Fibroblast of gingiva (primary cell): ENCODE measurements at regions not wholly inside any gene's neighbourhood (a gene's known extent, or its start where the extent isn't known, plus 50 kb on each side); places are given as distances from the start of the nearest gene placed in this dataset.

Source experiments
- DNase-seq: peaks from one replicate; pipeline ENCODE4 v3.0.0-alpha.2; 2011; ENCODE audit warnings: low read depth

DNA sequence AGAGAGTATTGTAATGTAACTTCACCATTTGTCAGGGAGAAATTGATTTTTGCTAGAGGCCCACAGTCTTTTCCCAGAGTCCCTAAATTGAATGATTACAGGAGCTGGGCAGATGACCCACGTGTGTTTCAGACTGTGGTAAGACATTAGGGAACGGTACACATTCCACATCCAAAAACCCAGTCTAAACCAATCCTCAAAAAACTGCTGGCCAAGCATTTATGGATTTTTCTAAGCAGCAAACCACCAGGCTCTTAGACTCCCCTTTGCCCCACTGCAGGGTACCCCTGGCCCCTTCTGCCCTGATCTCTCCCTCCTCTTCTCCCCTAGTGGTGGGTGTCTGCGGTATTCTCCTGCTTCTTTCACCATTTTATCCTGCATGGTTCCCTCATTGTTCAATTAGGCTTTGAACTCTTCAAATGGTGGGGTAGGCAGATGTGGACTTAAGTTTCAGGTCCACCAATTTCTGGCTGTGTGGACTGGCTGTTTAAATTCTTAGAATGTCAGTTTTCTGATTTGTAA is 135.5 kb upstream of the SORCS3 start:
- no peak for DNase-seq

DNA sequence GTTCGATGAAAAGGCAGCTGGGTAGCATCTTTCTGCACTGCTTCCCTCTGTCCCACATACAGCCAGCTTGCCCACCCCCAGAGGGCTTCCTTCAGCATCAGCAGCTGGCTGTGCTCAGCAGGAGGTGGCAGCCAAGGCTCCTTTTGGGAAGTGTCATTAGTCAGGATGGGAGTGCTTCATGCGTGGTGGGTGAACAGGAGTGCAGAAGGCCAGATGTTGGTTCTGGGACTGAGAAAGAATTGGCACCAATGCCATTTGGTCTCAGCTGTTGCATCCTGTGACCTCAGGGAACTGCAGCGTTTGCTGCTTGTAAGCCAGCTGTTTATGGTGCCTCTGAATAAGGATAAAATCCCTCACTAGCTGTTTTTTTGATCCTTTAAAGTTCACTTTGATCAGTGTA is 131.1 kb upstream of the SORCS3 start:
- DNase-seq, result no peak

DNA sequence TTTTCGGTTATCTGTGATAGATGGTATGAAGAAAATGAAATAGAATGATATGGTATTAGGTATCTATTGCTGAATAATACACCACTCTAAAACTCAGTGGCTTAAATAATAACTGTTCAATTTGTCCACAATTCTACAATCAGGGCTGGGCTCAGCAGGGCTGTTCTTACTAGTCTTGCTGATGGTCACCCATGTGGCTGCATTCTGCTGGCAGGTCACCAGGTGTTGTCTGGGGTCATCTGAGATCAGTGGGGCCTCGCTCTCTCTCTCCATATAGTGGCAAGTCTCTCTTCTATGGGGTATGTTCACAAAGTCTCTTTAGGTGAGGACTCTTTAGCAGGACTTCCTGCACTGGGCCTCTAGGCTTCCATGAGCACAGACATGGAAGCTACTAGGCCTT is 130.4 kb upstream of the SORCS3 start:
- DNase-seq, result no peak

DNA sequence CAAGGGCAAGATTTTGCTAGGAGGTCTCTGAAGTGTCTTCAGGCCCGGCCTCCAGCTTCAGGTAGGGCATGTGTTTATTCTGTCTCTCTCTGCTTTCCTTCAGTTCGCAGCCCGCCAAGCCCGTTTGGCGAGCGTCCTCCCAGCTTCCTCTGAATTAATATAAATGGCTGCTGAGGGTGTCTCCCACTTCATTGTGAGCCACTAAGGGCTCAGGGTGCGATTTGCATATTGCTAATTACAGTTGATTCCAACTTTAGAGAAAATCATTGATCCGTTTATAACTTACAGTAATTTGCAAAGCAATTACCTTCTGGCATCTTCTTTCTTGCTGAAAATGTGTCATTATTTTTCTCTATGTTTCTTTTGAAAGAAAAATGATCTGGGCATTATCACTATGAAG is 128.3 kb upstream of the SORCS3 start:
- DNase-seq, result no peak

DNA sequence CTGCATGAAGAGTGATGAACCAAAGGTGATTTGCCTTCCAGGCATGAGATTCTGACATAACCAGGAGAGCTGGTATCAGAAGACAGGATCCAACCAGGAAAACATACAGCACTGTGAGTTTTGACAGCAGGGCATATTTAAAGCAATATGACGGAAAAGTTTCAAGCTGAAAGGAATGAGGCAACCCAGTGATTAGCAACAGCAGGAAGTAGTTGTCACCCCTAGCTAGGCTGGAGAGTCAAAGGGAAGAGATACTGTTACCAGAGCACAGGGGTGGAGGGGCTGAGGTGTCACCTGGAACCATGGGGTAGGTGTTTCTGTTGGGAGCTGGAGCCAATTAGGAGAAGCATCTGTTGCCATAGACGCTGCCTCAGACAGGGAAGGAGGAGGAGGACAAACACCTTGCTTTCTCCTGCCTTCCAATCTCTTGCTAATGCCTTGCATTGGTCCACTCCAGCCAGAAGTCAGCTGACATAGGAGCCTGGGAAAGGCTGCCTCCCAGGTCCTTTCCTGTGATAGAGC is 125.4 kb upstream of the SORCS3 start:
- DNase-seq, result no peak

DNA sequence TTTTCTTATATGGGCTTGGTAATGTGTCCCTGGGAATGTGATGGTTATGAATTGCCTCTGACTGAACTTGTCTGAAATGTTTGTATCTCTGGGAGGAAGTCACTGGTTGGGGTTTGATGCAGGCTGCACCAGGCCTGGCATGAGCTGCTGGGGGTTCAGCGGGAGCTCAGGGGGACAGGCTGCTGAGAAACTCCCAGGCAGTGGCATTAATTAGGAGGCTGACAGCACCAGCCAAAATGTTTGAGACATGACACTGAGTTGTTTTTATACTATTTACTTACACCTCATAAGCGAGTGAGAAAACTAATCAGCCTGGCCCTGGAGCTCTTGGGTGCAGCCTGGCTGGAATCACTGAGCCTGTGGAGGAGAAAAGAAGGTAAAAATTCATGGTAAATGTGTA is 124.1 kb upstream of the SORCS3 start:
- DNase-seq, result no peak

DNA sequence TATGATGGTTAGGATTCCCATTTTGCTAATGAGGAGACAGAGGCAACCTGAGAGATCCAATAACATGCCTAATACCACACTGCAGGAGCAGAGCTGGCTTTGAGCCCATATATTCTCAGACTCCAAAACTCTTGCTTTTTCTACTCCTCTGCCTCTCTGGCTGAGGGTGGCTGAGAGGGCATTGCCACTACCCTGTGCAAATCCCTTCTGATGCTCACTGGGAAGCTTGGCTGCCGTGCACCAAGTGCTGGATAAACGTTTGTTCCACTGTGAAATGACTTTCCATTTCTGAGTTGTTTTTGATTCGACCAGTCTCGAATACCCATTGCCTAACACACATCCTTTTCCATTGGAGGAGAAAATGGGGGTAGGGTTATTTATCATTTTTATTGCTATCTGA is 123.1 kb upstream of the SORCS3 start:
- DNase-seq, result no peak

DNA sequence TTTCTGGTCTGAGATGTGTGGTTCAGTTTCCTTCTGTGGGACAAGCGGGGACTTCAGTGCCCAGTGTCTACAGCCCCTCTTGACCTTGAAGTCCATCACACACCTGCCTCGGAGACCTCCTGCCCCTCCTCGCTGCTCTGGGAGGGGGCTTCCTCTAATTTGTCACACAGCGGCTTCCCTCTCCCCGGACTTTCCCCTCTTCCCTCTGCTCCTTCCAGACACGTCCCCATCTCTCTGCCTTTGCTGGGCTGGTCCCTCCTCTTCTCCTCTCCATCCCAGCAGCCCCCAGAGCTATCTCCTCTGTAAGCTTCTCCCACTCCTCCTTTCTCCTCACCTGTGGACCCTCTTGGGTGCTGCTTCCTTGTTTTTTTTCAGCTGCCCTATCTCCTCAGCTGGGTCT is 122.2 kb upstream of the SORCS3 start:
- no peak for DNase-seq

DNA sequence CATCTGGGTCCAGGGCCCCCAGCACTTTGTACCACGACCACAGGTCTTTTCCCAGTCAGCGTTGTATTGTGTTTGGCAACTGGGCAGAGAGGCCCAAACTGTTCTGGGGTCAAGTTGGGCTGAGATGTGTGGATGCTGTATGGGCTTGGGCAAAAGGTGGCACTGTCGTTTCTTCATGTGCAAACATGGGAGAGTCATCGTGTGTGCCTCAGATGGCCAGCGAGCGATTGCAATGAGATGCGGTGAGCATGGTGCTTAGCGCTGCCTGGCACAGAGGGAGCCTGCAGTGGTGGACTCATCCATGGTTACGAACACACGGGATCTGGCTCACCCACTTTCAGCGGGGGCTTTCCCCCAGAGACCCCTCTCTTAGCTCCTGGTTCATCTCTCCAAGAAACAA is 120.4 kb upstream of the SORCS3 start:
- no peak for DNase-seq

DNA sequence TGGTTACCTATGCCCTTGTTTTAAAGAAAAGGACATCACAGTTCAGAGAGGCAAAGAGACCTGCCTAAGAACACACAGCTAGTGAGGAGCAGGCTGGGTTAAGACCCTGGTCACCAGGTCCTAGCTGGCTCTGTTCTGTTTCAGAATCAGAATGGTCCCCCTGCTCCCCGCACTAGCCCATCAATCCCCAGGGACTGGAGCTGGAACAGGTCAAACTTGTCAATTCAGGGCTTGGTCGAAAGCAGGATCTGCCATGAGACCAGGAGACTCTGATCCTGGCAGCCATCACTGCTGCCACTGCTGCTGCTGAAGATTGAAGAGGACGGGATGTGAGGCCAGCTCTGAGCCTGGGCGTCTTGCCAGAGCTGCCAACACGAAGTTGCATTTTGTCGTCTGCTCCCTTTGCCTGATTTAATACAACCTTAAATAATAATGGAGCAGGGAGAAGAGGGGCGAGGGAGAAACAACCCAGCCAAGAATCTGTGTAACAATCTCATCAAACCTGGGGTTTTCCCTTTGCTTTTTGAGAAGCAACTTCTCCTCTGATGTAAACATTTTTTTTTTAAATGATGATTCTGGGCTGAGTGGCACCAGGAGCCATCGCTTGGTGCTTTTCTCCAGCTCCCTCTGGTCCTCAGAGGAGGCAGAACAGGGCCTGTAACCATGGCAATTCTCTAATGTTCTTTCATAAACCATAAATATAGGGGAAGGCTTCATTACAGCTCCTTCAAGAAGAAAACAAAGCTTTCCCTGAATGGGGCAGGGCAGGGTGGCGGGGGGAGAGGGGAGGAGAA is 119.0 kb upstream of the SORCS3 start:
- DNase-seq, result no peak

DNA sequence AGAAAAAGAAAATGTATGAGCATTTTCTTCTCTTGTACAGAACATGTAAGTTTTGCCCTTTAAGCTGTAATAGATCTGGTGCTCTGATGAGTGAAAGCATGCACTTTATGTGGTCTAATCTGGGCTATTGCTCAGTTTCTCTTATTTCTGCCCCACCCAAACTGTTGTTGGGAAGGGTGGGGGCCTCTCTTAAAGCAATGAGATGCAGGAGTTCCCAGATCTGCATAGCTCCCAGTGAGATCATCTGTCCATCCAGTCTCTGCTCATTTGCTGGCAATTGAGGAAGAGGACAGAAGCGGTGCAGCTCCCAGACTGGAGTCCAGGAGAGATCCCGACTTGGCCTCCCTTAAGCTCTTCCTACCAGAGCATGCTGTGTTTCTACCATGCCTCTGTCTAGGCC is 114.9 kb upstream of the SORCS3 start:
- DNase-seq, result no peak

DNA sequence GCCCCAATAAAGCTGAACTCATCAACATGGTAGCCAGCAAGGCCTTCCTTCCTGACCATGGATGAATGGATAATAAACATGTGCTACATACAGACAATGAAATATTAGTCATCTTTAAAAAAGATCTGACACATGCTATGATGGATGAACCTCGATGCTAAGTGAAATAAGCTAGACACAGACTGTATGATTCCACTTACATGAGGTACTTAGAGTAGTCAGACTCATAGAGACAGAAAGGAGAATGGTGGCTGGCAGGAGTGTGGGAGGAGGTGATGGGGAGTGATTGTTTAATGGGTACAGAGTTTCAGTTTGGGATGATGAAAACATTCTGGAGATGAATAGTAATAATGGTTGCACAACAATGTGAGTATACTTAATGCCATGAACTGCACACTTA is 114.1 kb upstream of the SORCS3 start:
- no peak for DNase-seq

DNA sequence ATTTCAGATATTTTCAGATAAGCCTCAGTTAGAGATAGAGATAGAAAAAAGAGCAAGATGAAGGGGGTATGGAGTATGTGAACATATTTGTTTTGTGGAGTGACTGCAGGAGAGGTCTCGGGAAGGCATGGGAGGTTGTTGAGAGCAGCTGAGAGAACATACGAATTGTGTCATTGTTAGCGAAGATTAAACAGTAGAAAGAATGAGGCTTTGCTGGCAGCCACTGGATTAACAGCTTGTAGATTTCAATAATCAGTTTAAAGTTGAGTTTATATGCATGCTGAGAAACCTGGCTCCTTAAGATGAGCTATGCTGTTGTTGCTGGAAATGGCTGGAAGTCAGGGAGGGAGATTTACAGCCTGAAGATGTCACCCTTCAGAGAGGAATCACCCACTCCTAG is 100.9 kb upstream of the SORCS3 start:
- DNase-seq, result no peak

DNA sequence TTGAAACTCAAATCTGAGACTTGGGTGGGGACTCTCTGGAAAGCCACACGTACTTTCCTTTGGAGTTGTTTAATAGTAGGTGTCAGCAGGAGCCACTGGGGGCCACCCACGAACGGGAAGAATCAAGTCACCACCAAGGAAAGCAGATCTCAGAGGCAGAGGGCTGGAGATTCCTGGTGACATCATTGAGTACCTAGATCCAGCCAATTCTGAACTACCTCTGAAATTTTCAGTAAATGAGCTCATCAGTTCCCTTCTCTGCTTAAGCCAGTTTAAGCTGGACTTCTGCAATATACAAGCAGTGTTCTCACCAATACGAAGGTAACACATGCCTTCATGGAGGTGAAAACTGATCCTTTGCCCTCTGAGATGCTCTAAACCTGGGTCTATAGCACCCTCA is 99.3 kb upstream of the SORCS3 start:
- no peak for DNase-seq

DNA sequence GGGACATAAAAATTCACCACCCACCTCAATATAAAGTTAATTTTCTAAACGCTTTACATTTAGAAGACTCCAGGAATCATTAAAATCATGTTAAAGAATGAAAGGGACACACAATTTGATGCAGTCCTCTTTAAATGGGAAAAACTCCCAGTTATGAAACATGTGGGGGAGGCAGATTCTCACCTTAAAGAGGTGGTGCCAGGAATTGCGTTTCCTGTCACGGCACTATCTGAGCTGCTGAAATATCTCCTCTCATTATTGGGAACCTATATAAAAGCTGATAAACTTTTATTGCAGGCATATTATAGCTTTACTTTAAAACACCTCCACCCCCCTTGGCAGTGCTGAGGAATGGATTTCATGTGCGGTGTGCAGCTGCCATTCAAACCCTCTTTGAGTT is 94.8 kb upstream of the SORCS3 start:
- no peak for DNase-seq

DNA sequence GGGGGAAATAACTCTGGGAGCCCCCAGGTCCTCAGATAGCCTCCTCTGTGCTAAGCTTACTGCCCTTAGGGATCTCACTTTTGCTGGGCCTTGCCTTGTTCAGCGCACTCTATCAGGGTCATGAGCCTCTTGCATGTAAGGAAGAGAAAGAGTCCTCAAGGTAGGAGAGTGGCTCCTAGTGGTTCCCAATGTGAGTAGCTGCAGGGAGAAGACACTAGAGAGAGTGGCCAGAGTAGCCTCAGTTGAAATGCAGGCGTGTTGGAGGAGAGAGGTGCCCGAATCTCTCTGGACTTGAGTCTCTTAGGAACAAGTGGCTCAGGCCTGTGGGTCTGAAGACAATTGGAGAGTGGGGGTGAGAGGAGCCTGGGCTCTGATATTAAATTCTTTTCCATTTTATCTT is 94.3 kb upstream of the SORCS3 start:
- no peak for DNase-seq

DNA sequence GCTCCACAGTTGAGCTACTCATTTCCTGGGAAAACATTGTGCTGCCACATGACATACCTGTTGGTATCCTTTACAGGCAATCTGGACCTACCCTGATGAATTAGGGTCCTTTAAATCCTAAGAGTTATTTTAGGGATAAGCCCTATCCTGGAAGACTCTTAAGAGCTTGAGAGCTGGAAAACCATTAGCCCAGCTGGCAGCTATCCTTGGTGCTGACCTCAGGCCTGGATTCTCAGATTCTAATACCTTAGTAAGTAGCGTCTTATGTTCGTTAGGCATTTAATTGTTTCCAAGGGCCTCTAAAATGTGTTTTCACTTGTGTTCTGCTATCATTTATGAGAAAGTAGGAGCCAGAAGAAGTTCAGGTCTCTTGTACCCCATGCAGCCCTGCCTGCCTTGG is 93.0 kb upstream of the SORCS3 start:
- no peak for DNase-seq

DNA sequence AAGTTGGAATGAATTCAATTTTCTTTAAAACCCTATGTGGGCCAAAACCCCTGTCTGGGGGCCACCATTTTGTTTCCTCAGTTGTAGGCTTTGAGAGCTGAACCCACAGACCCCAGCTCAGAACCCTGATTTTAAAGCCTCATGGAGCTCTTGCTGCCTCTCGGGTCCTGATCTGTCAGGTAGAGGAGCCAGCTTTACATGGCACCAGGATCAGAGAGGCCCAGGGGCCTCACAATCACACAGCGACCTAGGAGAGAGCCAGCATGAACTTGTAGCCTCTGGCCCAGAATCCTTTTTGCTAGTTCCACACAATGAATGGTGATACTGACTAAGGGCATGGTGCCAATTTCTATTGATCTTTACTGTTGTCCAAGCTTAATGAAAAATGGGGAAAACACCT is 84.3 kb upstream of the SORCS3 start:
- no peak for DNase-seq

DNA sequence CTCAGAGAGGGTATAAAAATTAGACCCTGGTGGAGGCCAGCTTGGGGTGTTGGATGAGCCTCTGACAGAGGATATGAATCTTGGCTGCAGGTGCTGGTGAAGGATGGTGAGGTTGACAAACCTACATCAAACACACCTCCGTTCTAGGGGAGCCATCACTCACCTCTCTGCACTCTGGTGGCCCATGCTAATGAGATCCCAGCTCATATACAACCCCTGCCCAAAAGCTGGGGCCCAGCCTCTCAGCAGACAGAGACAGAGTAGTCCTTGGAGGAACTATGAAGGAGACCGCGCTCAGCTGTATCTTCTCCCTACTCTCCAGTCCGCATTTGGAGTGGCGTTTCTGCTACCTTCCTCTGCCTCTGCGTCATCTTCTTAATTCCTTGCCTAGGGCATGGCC is 83.1 kb upstream of the SORCS3 start:
- no peak for DNase-seq

DNA sequence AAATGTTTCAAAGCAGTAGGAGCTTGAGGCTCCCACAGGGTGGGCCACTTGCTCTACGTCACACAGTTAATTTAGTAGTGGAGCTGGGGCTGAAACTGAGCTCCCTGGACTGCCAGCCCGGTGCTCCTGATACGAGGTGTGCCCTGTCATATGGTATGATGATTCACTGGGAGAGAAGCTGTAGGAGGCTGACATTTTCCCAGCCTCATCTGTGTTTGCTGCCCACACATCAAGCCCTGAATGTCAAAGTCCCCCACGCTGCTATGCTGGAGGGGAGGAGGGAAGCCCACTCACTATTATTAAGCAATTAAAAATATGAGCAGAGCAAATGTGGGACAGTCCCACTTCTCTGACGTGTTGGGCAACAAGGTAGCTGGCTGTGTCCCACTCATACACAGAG is 81.2 kb upstream of the SORCS3 start:
- no peak for DNase-seq

DNA sequence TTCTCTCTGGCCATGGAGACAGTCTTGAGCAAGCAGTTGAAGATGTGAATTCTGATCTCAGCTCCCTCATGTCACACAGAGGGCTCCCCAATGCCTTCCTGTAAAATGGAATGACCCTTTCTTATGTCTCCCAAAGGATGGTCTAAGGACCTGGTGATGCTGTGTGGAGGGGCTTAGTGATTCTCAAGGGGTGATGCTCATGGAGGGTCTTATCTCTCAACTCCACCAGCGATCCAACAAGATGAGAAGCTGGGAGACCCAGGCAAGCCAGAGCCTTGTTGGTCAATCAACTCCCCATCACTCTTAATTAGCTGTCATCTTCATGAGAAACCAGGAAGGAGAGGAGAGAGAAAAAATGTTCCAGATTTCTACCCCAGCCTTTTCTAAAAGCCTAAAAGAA is 78.0 kb upstream of the SORCS3 start:
- DNase-seq, result no peak

DNA sequence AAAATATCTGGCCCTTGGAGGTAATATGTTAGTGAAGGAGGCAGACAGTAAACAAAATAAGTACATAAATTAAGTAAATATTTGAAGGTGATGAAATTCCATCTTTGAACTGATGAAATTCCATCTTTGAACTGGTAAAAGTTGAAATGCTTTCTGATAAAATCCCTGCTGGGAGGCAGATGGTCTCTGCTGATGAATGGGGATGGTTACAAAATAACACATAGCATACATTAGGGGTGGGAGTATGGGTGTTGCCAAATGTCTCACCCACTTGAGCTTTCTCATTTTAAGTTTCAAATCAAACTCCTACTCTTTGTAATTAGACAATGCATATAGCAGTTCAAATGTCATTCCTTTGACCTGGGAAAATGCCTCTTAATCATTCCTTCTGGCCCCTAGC is 77.5 kb upstream of the SORCS3 start:
- no peak for DNase-seq

DNA sequence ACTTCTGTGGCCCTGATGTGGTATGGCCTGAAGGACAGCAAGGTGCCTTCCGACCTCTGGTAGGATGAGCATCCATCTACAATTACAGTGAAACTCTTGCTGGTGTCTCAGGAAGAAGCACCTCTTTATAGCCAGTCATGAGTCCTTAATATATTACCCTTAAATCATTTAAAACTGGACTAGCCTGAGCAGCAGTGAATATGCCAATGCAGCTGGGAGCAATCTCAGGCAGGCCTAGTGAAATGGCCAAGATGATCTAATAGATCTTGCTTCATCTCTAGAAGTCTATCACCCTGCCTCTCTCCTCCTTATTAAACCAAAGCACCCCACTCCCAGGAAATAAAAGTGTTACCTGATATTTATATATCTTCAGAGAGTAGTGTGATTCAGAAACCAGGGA is 66.7 kb upstream of the SORCS3 start:
- DNase-seq, result no peak

DNA sequence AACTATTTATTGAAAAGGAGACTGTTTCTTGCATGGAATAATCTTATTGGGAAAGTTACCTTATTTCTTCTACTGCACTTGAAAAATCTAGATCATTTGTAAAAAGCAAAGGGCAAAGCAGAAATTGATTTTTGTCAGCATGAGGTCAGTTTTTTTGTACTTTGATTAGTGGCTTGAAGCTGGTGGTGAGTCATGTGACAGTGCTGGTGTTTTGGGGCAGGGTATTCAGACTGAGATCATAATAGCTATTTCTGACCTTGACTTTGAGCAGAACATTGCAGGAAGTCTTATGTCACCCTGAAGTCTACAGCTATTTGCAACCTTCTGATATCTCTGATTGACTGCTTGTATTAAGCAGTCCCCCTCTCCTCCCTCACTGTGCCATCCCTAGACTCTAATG is 66.3 kb upstream of the SORCS3 start:
- DNase-seq, result no peak
